ENCODE measurements at regions not wholly inside any gene's neighbourhood (a gene's known extent, or its start where the extent isn't known, plus 50 kb on each side); places are given as distances from the start of the nearest gene placed in this dataset.

DNA sequence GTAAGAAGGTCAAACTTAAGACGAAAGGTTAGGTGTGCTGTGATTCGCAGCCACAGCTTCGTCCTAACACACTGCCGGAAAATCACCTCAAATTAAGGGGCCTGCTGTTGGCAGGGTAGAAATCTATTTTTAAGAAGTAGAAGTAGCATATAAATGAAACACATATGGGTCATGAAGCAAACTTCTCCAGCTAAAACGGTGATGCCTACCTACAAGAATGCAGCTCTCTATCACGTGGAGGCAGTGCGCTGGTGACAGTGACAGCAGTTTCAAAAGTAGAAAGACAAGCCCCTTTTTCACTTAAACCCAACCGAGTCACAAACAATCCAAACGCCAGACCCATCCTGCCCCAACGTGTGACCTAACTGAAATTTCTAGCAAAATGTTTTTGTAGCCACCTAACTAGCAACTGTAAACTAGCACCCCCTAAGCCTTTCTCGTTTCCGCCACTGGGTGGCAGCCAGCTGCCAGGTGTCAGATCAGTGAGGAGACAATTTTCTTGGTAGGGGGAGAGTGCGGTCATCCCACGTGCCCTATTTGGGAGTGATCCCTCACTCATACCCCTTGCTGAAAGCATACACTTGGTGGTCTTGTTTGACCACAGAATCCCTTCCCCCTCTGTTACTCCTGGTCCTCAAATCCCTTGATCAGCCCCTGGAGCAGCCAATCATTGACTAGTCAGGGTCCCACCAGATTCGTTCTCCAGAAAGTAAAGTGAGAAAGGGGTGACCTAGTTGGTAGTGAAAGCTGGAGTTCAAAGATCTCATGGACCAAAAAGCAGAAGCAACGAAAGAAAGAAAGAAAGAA is 71.8 kb upstream of the MAMDC2 start:
- TF ChIP-seq, protein P1, sequence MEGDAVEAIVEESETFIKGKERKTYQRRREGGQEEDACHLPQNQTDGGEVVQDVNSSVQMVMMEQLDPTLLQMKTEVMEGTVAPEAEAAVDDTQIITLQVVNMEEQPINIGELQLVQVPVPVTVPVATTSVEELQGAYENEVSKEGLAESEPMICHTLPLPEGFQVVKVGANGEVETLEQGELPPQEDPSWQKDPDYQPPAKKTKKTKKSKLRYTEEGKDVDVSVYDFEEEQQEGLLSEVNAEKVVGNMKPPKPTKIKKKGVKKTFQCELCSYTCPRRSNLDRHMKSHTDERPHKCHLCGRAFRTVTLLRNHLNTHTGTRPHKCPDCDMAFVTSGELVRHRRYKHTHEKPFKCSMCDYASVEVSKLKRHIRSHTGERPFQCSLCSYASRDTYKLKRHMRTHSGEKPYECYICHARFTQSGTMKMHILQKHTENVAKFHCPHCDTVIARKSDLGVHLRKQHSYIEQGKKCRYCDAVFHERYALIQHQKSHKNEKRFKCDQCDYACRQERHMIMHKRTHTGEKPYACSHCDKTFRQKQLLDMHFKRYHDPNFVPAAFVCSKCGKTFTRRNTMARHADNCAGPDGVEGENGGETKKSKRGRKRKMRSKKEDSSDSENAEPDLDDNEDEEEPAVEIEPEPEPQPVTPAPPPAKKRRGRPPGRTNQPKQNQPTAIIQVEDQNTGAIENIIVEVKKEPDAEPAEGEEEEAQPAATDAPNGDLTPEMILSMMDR (IDR thresholded peaks at IDR 0.05; ENCODE audit: insufficient read depth, low read length, poor library complexity, severe bottlenecking) = peak; percentile 60
- TF ChIP-seq EZH2phosphoT487 (conservative IDR thresholded peaks at IDR 0.05; ENCODE audit: low read length) = no peak
